ENCODE measurements at regions not wholly inside any gene's neighbourhood (a gene's known extent, or its start where the extent isn't known, plus 50 kb on each side); places are given as distances from the start of the nearest gene placed in this dataset.
"Not testable (repeated sequence)": the region's sequence is repeated elsewhere in the genome, so short reads cannot be mapped to it uniquely, and the experiment has no call there.

- no peak for DNase-seq (ENCODE audit: low read depth in 2 of 2)
Measured at GRCh38 chr11:12585861-12586260, 88.4 kb upstream of the TEAD1 start.

GRCh38 chr11:12587333-12587991 is 86.8 kb upstream of the TEAD1 start:
- no peak for DNase-seq (ENCODE audit: low read depth in 2 of 2)

DNA sequence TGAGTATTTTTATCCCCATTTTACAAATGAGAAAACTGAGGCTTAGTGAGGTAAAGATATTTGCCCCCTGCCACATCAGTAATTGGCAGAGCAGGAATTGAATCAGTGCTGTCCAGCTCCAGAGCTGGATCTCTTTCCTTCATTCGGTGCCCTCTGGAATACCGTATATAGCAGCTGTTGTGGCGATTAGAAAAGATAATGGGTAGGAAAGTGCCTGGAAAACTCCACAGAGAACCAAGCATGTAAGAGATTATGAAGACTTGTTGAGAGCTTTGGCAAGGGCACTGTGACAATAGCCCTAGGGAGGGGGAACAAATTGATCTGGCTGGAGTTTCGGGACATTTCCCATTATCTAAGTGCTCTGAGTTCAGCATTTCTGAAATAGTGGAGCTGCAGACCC is 82.5 kb upstream of the TEAD1 start:
- no peak for DNase-seq (ENCODE audit: low read depth in 2 of 2)

- no peak for DNase-seq (ENCODE audit: low read depth in 2 of 2)
Measured at GRCh38 chr11:12592283-12592682, 81.9 kb upstream of the TEAD1 start.

DNA sequence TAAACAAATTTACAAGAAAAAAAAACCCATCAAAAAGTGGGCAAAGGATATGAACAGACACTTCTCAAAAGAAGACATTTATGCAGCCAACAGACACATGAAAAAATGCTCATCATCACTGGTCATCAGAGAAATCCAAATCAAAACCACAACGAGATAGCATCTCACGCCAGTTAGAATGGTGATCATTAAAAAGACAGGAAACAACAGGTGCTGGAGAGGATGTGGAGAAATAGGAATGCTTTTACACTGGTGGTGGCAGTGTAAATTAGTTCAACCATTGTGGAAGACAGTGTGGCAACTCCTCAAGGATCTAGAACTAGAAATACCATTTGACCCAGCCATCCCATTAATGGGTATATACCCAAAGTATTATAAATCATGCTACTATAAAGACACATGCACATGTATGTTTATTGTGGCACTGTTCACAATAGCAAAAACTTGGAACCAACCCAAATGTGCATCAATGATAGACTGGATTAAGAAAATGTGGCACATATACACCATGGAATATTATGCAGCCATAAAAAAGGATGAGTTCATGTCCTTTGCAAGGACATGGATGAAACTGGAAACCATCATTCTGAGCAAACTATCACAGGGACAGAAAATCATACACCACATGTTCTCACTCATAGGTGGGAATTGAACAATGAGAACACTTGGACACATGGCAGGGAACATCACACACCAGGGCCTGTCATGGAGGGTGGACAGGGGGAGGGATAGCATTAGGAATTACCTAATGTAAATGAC is 79.0 kb upstream of the TEAD1 start:
- not testable (repeated sequence) for DNase-seq (ENCODE audit: low read depth in 2 of 2)

DNA sequence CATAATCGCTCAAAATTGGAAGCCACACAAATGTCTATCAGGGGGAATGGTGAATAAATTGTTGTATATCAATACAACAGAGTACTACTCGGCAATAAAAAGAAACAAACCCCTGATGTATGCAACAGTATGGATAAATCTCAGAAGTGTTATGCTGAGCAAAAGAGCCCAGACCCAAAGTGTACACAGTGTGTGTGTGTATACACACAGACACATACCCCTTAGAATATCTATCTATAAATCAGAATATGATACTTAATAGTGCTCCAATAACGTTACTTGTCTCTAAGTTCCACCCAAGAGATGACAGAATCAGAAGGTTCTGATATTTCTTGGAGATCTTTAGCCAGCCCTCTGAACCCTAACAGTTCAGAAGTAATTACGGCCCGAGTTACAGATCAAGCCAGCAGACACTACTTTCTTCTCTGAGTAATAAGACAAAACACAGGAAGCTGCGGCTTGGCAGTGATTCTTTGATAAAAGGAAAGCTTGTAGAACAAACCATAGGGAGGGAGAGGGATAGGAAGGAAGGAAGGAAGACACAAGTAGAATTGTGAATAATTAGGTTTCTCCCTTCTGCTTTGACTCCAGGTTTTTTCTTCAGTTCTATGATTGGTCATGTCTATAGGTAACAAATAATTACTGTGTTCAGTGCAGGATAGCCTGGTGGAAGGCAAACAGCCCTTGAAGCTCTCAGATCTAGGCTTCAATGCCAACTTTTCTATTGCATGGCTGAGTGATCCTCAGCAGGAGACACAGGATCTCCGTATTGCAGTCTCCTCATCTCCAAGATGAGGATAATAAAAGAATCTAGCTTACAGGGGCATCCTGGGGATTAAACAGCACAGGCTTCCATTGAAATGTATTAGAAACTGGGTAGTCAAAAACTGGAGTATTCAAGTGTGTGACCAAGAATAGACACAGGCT is 75.6 kb upstream of the TEAD1 start:
- no peak for DNase-seq (ENCODE audit: low read depth in 2 of 2)

DNA sequence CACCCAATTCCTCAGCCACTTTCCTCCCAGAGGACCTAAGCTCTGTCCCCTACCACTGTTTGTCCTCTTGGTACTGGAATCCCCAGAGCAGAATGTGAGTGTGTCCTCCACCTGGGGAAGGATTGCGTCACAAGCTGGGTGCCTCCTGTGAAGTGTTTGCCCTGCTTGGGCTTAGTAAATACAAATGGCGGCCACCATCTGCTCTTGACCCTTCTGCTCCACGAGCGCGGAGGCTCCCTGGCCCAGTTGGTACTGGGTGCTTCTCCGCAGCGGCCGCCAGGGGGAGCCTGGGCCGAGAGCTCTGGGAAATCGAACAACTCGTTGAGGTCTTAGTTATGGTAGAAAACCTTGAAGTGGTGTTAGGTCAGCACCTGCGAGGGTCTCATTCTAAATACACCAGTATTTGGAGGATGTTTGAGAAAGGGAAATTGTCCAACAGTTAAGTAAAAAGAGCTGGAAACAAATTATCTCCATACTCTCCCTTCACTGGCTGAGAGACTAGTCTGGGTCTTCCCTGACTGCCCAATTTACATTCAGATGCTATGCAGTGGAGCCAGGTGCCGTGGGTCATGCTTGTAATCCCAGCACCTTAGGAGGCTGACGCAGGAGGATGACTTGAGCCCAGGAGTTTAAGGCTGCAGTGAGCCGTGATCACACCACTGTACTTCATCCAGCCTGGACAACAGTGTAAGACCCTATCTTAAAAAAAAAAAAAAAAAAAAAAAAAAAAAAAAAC is 74.6 kb upstream of the TEAD1 start:
- peak; percentile 14 to 37 for DNase-seq (ENCODE audit: low read depth in 2 of 2)

DNA sequence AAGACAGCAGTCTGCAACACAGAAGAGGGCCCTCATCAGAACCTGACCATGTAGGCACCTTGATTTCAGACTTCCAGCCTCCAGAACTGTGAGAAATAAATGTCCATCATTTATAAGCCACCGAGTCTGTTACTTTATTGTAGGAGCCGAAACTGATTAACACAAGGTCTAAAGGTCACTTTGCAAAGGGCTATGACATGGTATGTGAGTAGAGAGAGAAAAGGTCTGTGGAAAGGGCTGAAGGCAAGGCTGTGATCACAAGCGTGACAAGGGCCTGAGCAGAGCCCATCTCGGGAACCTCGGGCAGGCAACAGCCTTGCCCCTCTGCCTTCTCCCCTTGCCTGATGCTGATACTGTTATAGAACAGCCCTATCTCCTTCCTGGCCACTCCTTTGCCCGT is 73.4 kb upstream of the TEAD1 start:
- DNase-seq (ENCODE audit: low read depth in 2 of 2), result no peak

GRCh38 chr11:12602421-12602820 is 71.8 kb upstream of the TEAD1 start:
- no peak for DNase-seq (ENCODE audit: low read depth in 2 of 2)

DNA sequence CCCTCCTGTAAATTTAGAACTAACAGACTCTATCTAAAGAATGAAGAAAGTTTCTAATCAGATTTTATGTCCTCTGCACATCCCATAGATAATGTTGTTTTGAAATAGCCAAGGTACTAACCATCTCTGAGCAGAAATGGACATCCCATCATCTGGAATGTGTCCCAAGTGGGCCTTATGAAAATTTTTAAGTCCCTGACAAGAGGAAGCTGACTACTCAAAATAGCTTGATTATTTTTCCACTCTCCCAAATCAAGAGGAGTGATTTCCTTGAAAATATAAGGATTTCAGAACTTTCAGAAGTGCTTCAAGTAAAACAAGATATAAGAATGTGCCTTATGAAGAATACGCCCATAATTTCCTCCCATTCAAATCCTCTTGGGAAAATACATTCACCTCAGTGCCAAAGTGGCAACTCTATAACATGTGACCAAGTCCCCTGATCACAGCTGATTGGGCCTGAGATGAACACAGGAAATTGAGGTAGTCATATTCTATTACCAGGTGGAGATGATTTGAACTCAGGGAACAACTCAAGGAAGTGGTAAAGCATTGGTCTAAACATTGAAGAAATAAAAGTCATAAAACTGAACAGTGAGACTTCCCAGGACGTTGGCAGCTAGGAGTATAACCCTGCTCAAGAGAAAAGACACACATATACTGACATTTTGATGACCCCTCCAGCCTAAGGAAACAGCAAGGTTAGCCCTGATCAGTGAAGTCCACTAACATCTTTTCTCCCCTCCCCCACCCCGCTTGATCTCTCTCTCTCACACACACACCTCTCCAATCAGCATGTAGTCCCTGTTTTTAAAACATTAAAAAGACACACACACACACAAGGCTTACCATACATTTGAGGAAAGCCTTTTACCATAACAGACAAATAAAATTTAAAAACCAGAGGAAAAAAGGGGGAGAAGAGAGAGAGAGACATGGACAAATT is 70.8 kb upstream of the TEAD1 start:
- no peak for DNase-seq (ENCODE audit: low read depth in 2 of 2)

GRCh38 chr11:12604557-12605153 is 69.6 kb upstream of the TEAD1 start:
- DNase-seq (ENCODE audit: low read depth in 2 of 2), result no peak

- DNase-seq (ENCODE audit: low read depth in 2 of 2), result no peak
Measured at GRCh38 chr11:12606597-12606996, 67.6 kb upstream of the TEAD1 start.

GRCh38 chr11:12608678-12609077 is 65.5 kb upstream of the TEAD1 start:
- not testable (repeated sequence) for DNase-seq (ENCODE audit: low read depth in 2 of 2)

GRCh38 chr11:12611352-12611751 is 62.9 kb upstream of the TEAD1 start:
- no peak for DNase-seq (ENCODE audit: low read depth in 2 of 2)

DNA sequence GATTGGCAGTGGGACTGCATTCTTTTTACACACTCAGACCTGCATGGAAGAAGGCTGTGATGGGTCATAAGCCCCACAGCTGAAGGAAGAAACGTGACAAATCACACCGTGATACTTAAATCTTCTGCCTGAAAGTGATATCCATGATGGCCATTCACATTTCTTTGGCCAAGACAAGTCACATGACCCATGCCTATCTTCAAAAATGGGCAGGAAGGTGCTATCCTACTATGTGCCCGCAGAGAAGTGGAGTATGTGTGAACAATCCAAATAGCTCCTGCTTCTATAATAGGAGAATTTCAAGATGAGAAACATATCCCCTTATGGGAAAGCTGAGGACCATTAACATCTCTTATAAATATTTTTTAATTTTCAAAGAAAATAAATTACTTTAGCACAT is 56.6 kb upstream of the TEAD1 start:
- DNase-seq (ENCODE audit: low read depth in 2 of 2), result no peak

DNA sequence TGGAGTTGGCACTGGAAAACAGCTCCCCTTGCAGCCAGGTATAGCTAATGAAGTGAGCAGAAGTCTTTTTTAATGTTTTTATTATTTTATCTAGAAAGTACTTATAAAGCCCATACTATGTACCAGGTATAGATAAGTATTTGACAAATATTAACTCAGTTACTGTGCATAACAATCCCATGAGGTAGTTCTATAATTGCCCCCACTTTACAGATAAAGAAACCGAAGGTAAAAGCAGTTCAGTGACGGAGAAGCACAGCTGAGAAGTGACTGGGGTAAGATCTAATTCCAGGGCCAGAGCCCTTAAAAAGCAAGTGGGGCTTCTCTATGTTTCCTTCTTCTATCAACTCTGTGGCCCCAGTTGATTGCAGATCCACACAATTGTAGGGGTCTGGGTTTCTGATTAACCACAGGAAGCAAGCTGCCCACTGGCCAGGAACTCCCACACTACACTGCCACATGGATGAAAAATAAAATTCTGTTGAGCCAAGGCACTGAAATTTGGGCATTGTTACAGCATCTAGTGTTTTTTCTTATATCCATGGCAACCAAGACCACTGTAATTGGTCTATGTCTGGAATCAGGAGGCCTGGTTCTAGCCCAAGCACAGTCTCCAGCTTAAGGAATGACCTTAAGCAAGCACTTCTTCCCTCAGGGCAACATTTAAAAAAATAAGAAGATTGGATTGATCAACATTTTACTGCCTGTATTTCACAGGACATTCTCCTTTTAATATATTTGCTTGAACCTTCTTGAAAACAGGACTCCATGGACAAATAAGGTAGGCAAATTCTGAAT is 55.3 kb upstream of the TEAD1 start:
- DNase-seq (ENCODE audit: low read depth in 2 of 2), result no peak

DNA sequence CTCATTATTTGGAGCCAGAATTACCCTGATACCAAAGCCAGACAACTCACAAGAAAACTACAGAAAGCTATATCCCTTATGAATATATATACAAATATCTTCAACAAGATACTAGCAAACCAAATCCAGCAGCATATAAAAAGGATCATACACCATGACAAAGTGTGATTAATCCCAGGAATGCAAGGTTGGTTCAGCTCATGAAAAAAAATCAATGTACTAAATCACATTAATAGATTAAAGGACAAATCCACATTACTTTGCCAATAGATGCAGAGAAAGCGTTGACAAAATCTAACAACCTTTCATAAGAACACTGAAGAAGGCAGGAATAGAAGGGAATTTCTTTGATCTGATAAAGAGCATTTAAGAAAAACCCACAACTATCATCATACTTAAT is 50.4 kb upstream of the TEAD1 start:
- DNase-seq (ENCODE audit: low read depth in 2 of 2), result no peak

Data from stimulated activated CD8-positive, alpha-beta memory T cell treated with anti-CD3 and anti-CD28 coated beads, Interleukin-2, amount 100 ng/mL, for 48 hours (primary cell).